Trophoblast cell (in vitro differentiated cells and primary cell): ENCODE measurements at regions not wholly inside any gene's neighbourhood (a gene's known extent, or its start where the extent isn't known, plus 50 kb on each side); places are given as distances from the start of the nearest gene placed in this dataset.

Source experiments
- DNase-seq, 2 donors: peaks; one replicate each; pipeline ENCODE4 v3.0.0-alpha.2; 2016
- H2AFZ ChIP-seq: 2 replicates; pipeline ENCODE4 v1.6.1; 2013; ENCODE audit warnings: low read length, moderate library complexity, mild to moderate bottlenecking; ENCODE audit not compliant: insufficient read depth, poor library complexity
- H2AK5ac ChIP-seq: 2 replicates; pipeline ENCODE4 v1.6.1; 2013; ENCODE audit warnings: mild to moderate bottlenecking, low read length
- H2BK120ac ChIP-seq: 2 replicates; pipeline ENCODE4 v1.6.1; 2013; ENCODE audit warnings: low read length, mild to moderate bottlenecking, moderate library complexity; ENCODE audit not compliant: insufficient read depth, poor library complexity
- H2BK12ac ChIP-seq: 2 replicates; pipeline ENCODE4 v1.6.1; 2013; ENCODE audit warnings: mild to moderate bottlenecking, low read length, moderate library complexity
- H2BK5ac ChIP-seq: 2 replicates; pipeline ENCODE4 v1.6.1; 2013; ENCODE audit warnings: low read length, low read depth, moderate library complexity, mild to moderate bottlenecking; ENCODE audit not compliant: poor library complexity
- H3K14ac ChIP-seq: 2 replicates; pipeline ENCODE4 v1.6.1; 2013; ENCODE audit warnings: mild to moderate bottlenecking, low read length
- H3K18ac ChIP-seq: 2 replicates; pipeline ENCODE4 v1.6.1; 2013; ENCODE audit warnings: mild to moderate bottlenecking, low read length
- H3K23ac ChIP-seq: 2 replicates; pipeline ENCODE4 v1.6.1; 2013; ENCODE audit warnings: low read length
- H3K27ac ChIP-seq: 2 replicates; pipeline ENCODE4 v1.5.1; 2013; ENCODE audit warnings: low read depth, mild to moderate bottlenecking, inconsistent platforms, low read length, moderate library complexity
- H3K27me3 ChIP-seq: 2 replicates; pipeline ENCODE4 v1.6.1; 2013; ENCODE audit warnings: inconsistent platforms, mild to moderate bottlenecking, low read length, moderate library complexity; ENCODE audit not compliant: insufficient read depth
- H3K36me3 ChIP-seq, 2 experiments: 1 replicate in 1 of 2; 2 replicates in 1 of 2; pipeline ENCODE4 v1.6.1; 2013; ENCODE audit warnings: low read length in 2 of 2, mild to moderate bottlenecking in 2 of 2, moderate library complexity in 1 of 2; ENCODE audit not compliant: insufficient read depth in 2 of 2, control insufficient read depth in 1 of 2
- H3K4ac ChIP-seq: 2 replicates; pipeline ENCODE4 v1.6.1; 2013; ENCODE audit warnings: low read depth, mild to moderate bottlenecking, low read length, moderate library complexity
- H3K4me1 ChIP-seq, 2 experiments: 1 replicate in 1 of 2; 2 replicates in 1 of 2; pipeline ENCODE4 v1.6.1; 2013; ENCODE audit warnings: low read length in 2 of 2, mild to moderate bottlenecking in 2 of 2, moderate library complexity in 1 of 2; ENCODE audit not compliant: insufficient read depth in 2 of 2, control insufficient read depth in 1 of 2
- H3K4me2 ChIP-seq: 2 replicates; pipeline ENCODE4 v1.6.1; 2013; ENCODE audit warnings: inconsistent platforms, mild to moderate bottlenecking, low read length, moderate library complexity
- H3K4me3 ChIP-seq: 2 replicates; pipeline ENCODE4 v1.5.1; 2013; ENCODE audit warnings: mild to moderate bottlenecking, low read depth, low read length, inconsistent platforms
- H3K79me1 ChIP-seq: one replicate; pipeline ENCODE4 v1.6.1; 2013; ENCODE audit warnings: low read length
- H3K79me2 ChIP-seq: 2 replicates; pipeline ENCODE4 v1.6.1; 2013; ENCODE audit warnings: low read length, mild to moderate bottlenecking; ENCODE audit not compliant: control insufficient read depth, insufficient read depth, poor library complexity
- H3K9ac ChIP-seq: 2 replicates; pipeline ENCODE4 v1.6.1; 2013; ENCODE audit warnings: mild to moderate bottlenecking, low read length
- H3K9me3 ChIP-seq: 2 replicates; pipeline ENCODE4 v1.6.1; 2013; ENCODE audit warnings: low read depth, mild to moderate bottlenecking, control low read depth, inconsistent platforms, low read length; ENCODE audit not compliant: insufficient read depth
- H4K12ac ChIP-seq: 2 replicates; pipeline ENCODE4 v1.6.1; 2013; ENCODE audit warnings: low read depth, mild to moderate bottlenecking, low read length, moderate library complexity
- H4K8ac ChIP-seq: 2 replicates; pipeline ENCODE4 v1.6.1; 2013; ENCODE audit warnings: low read depth, mild to moderate bottlenecking, low read length, moderate library complexity
- H4K91ac ChIP-seq: one replicate; pipeline ENCODE4 v1.6.1; 2013; ENCODE audit warnings: low read depth, mild to moderate bottlenecking, low read length, moderate library complexity
- WGBS: extraction: QIAGEN DNeasy Blood & Tissue Kit; methylation state at CpG from one replicate; pipeline ENCODE4 v1.1.7; 2013; ENCODE audit warnings: missing lambda C conversion rate; ENCODE audit not compliant: insufficient read length, insufficient coverage; ENCODE audit errors: extremely low coverage; 5-methylcytosine and 5-hydroxymethylcytosine counted together

GRCh38 chr12:90152897-90153624 is 444.4 kb upstream of the ATP2B1 start:
- Histone ChIP-seq H3K79me2 (no peaks in the 10 kb centered on the region), H2BK5ac (no peak overlapping the region), H3K27ac (peak overlapping the region; percentile 26), H3K9ac (no peak overlapping the region), H2BK12ac (no peak overlapping the region), H3K4me1 (peaks cover 7 to 13% of the 10 kb centered on the region in 2 experiments), H2AK5ac (no peak overlapping the region), H3K4ac (no peak overlapping the region), H3K14ac (no peak overlapping the region), H3K4me3 (no peak overlapping the region), H4K91ac (peak overlapping the region; percentile 58), H3K18ac (no peak overlapping the region), H3K23ac (no peak overlapping the region), H4K8ac (no peak overlapping the region), H2AFZ (no peak overlapping the region), H3K9me3 (no peaks in the 10 kb centered on the region), H4K12ac (no peak overlapping the region), H3K79me1 (peaks cover 10% of the 10 kb centered on the region), H3K36me3 (no peaks in the 10 kb centered on the region), H2BK120ac (peak overlapping the region; percentile 21), H3K27me3 (no peaks in the 10 kb centered on the region), H3K4me2 (no peak overlapping the region)
- WGBS, result no CpG with 5 or more reads among the region's 10 CpGs
- DNase-seq, result peak; percentile 25 to 40

GRCh38 chr12:90151491-90152015 is 442.9 kb upstream of the ATP2B1 start:
- Histone ChIP-seq H2AK5ac (peak overlapping the region; percentile 50), H3K4me2 (no peak overlapping the region), H4K8ac (no peak overlapping the region), H2BK5ac (no peak overlapping the region), H4K12ac (no peak overlapping the region), H3K9ac (no peak overlapping the region), H3K18ac (no peak overlapping the region), H3K79me2 (no peaks in the 10 kb centered on the region), H2BK12ac (no peak overlapping the region), H3K27me3 (no peaks in the 10 kb centered on the region), H3K9me3 (no peaks in the 10 kb centered on the region), H2AFZ (no peak overlapping the region), H3K79me1 (peaks cover 10% of the 10 kb centered on the region), H3K4me1 (peaks cover 7 to 13% of the 10 kb centered on the region in 2 experiments), H3K4ac (no peak overlapping the region), H4K91ac (peak overlapping the region; percentile 50), H3K4me3 (no peak overlapping the region), H3K14ac (peak overlapping the region; percentile 75), H3K23ac (no peak overlapping the region), H3K27ac (no peak overlapping the region), H3K36me3 (no peaks in the 10 kb centered on the region), H2BK120ac (no peak overlapping the region)
- WGBS, result no CpG with 5 or more reads among the region's 3 CpGs
- no peak for DNase-seq

- Histone ChIP-seq H2BK12ac (no peak overlapping the region), H3K23ac (no peak overlapping the region), H4K12ac (no peak overlapping the region), H3K27me3 (no peaks in the 10 kb centered on the region), H3K4me2 (no peak overlapping the region), H4K8ac (no peak overlapping the region), H3K14ac (no peak overlapping the region), H3K4me1 (peaks cover 7 to 13% of the 10 kb centered on the region in 2 experiments), H3K79me2 (no peaks in the 10 kb centered on the region), H3K4ac (no peak overlapping the region), H3K27ac (no peak overlapping the region), H3K79me1 (peaks cover 10% of the 10 kb centered on the region), H2BK120ac (no peak overlapping the region), H3K36me3 (no peaks in the 10 kb centered on the region), H3K9ac (no peak overlapping the region), H2AK5ac (no peak overlapping the region), H3K9me3 (no peaks in the 10 kb centered on the region), H2BK5ac (no peak overlapping the region), H2AFZ (no peak overlapping the region), H3K18ac (no peak overlapping the region), H3K4me3 (no peak overlapping the region), H4K91ac (no peak overlapping the region)
- DNase-seq, result no peak
- no CpG with 5 or more reads among the region's 1 CpG for WGBS
Measured at GRCh38 chr12:90149453-90149852, 440.8 kb upstream of the ATP2B1 start.

GRCh38 chr12:90129366-90130030 is 420.9 kb upstream of the ATP2B1 start:
- Histone ChIP-seq H3K9ac (no peak overlapping the region), H3K4ac (no peak overlapping the region), H3K27me3 (no peaks in the 10 kb centered on the region), H3K14ac (no peak overlapping the region), H4K12ac (no peak overlapping the region), H2BK12ac (no peak overlapping the region), H3K36me3 (no peaks in the 10 kb centered on the region), H4K91ac (no peak overlapping the region), H4K8ac (no peak overlapping the region), H3K79me2 (no peaks in the 10 kb centered on the region), H3K4me1 (no peaks in the 10 kb centered on the region), H2BK120ac (no peak overlapping the region), H3K79me1 (no peaks in the 10 kb centered on the region), H3K9me3 (no peaks in the 10 kb centered on the region), H3K23ac (no peak overlapping the region), H3K4me2 (no peak overlapping the region), H2BK5ac (no peak overlapping the region), H2AK5ac (no peak overlapping the region), H3K4me3 (no peak overlapping the region), H2AFZ (no peak overlapping the region), H3K18ac (no peak overlapping the region), H3K27ac (no peak overlapping the region)
- no CpG with 5 or more reads among the region's 4 CpGs for WGBS
- DNase-seq, result peak; percentile 6 to 64
